Osteocyte (in vitro differentiated cells): ENCODE measurements at regions not wholly inside any gene's neighbourhood (a gene's known extent, or its start where the extent isn't known, plus 50 kb on each side); places are given as distances from the start of the nearest gene placed in this dataset.

ENCODE experiments used
- DNase-seq: peaks from one replicate; pipeline ENCODE4 v3.0.0; 2021; ENCODE audit warnings: mixed read lengths; ENCODE audit not compliant: unreplicated experiment; ENCODE audit errors: extremely low spot score
- H3K27ac Mint-ChIP-seq: one replicate; pipeline ENCODE4 v1.8.0; 2021; ENCODE audit warnings: mild to moderate bottlenecking, mixed read lengths; ENCODE audit not compliant: unreplicated experiment
- H3K27me3 Mint-ChIP-seq: one replicate; pipeline ENCODE4 v1.8.0; 2021; ENCODE audit warnings: mixed read lengths; ENCODE audit not compliant: unreplicated experiment
- H3K36me3 Mint-ChIP-seq: one replicate; pipeline ENCODE4 v1.8.0; 2021; ENCODE audit warnings: mixed read lengths; ENCODE audit not compliant: unreplicated experiment
- H3K4me1 Mint-ChIP-seq: one replicate; pipeline ENCODE4 v1.8.0; 2021; ENCODE audit warnings: mixed read lengths; ENCODE audit not compliant: unreplicated experiment
- H3K4me3 Mint-ChIP-seq: one replicate; pipeline ENCODE4 v1.8.0; 2021; ENCODE audit warnings: mild to moderate bottlenecking, moderate library complexity, mixed read lengths; ENCODE audit not compliant: unreplicated experiment
- H3K9me3 Mint-ChIP-seq: one replicate; pipeline ENCODE4 v1.8.0; 2021; ENCODE audit warnings: mixed read lengths; ENCODE audit not compliant: unreplicated experiment
- TF ChIP-seq, protein P1 (sequence below): fragments of 200-600 bp; sonication (generic); IDR thresholded peaks from 2 replicates; pipeline ENCODE4 v1.5.0; 2021; ENCODE audit warnings: antibody characterized with exemption, mild to moderate bottlenecking, moderate library complexity

DNA sequence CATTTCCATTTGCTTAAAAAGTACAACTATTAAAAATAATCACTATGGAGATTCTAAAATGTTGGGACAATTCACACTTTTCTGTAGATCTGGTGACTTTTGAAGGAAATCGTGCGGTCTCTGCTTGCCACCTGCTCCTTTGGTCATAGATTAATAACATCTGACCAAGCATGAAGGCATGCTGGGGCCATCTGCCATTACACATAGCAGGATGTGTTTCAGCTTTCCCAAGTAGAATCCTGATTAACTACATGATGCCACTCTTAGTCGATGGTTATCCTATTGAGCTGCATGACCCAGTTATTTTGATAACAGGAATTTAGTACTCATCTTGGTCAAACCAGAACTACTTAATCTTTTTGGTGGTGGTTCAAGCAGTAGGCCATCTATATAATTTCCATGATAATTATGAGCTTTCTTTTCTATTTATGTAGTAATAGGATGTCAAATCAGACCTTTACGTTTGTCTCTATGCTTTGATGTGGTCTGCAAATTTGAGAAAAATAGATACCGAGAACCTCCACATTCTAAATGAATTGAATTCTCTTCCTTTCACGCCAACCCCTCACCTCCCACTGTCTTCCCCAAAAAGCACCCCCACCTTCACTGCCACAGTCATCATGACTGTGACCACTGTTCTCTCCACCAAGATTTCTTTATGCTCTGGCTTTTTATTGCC lies 158.1 kb downstream of the DIPK2A start:
- no peaks in the 10 kb centered on the region for H3K4me1 Mint-ChIP-seq
- H3K9me3 Mint-ChIP-seq, result peaks cover 5% of the 10 kb centered on the region
- no peak overlapping the region for H3K27ac Mint-ChIP-seq
- H3K27me3 Mint-ChIP-seq, result no peaks in the 10 kb centered on the region
- H3K36me3 Mint-ChIP-seq, result no peaks in the 10 kb centered on the region
- H3K4me3 Mint-ChIP-seq, result no peak overlapping the region
- TF ChIP-seq, protein P1, sequence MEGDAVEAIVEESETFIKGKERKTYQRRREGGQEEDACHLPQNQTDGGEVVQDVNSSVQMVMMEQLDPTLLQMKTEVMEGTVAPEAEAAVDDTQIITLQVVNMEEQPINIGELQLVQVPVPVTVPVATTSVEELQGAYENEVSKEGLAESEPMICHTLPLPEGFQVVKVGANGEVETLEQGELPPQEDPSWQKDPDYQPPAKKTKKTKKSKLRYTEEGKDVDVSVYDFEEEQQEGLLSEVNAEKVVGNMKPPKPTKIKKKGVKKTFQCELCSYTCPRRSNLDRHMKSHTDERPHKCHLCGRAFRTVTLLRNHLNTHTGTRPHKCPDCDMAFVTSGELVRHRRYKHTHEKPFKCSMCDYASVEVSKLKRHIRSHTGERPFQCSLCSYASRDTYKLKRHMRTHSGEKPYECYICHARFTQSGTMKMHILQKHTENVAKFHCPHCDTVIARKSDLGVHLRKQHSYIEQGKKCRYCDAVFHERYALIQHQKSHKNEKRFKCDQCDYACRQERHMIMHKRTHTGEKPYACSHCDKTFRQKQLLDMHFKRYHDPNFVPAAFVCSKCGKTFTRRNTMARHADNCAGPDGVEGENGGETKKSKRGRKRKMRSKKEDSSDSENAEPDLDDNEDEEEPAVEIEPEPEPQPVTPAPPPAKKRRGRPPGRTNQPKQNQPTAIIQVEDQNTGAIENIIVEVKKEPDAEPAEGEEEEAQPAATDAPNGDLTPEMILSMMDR, result no peak
- DNase-seq, result no peak

DNA sequence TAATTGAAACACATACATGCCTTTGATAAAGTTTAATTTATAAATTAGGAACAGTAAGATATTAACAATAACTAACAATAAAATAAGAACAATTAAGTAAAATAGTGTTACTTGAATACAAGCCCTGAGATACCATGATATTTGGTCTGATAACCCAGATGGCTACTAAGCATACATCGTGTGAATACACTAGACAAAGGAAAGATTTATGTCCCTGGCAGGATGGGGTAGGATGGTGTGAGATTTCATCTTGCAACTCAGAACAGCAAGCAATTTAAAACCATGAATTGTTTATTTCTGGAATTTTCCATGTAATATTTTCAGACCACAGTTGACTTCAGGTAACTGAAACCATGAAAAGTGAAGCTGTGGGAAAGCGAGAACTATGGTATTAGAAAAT lies 169.5 kb downstream of the DIPK2A start:
- no peaks in the 10 kb centered on the region for H3K27me3 Mint-ChIP-seq
- peak overlapping the region; percentile 84 for H3K27ac Mint-ChIP-seq
- no peak overlapping the region for H3K4me3 Mint-ChIP-seq
- H3K36me3 Mint-ChIP-seq, result no peaks in the 10 kb centered on the region
- TF ChIP-seq, protein P1, result no peak
- H3K4me1 Mint-ChIP-seq, result peaks cover 24% of the 10 kb centered on the region
- no peak for DNase-seq
- no peaks in the 10 kb centered on the region for H3K9me3 Mint-ChIP-seq

DNA sequence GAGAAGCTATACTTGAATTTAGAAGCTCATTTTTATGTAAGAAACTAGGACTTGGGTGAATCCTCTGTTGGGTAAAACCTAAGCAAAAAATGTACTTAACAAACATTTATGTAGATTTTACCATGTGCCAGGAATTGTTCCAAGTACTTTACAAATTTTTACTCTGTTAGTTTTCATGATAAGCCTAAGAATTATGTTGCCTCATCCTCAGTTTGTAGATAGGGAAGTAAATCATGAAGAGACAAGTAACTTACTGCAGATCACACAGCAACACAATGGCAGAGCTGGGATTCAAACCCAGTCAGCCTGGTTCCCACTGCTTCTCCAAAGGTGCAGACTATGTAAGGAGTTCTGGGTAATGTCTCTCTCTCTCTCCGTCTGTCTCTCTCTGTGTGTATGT lies 169.9 kb downstream of the DIPK2A start:
- no peak for DNase-seq
- TF ChIP-seq, protein P1, result no peak
- no peak overlapping the region for H3K4me3 Mint-ChIP-seq

DNA sequence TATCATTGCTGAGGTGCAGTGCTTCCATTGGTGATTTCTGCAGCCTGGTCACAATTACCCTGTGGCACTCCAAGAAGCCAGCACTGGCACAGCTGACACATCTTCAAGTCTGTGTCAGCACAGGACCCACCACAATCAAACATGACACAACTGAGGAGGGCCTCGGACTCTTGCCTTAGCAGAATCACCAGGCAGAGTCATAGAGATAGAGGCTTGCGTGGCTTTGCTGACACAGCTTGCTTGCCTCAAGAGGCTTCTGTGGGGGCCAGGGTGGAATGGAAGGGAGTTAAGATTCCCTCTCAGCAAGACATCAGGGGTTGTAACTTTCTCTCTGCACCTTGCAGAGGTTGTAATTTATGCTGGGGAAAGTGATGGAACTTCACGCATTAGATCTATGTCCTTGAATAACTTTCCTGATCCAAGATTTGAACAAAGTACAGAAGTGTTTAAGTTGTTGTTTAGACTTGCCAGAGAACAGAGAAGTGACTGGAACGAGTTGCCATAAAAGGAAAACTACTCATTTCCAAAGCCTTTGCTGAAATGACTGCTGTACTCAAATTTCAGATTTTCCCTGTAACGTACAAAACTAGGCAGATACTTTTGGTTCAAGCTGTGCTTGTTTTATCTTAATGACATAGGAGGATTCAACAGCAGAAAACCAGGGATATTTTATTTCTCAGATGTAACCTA lies 170.7 kb downstream of the DIPK2A start:
- peaks cover 24% of the 10 kb centered on the region for H3K4me1 Mint-ChIP-seq
- H3K4me3 Mint-ChIP-seq, result peak overlapping the region; percentile 51
- peak overlapping the region; percentile 84 for H3K27ac Mint-ChIP-seq
- H3K36me3 Mint-ChIP-seq, result no peaks in the 10 kb centered on the region
- H3K9me3 Mint-ChIP-seq, result no peaks in the 10 kb centered on the region
- no peak for DNase-seq
- TF ChIP-seq, protein P1, result no peak
- no peaks in the 10 kb centered on the region for H3K27me3 Mint-ChIP-seq

More for the DNA sequence above, 169.9 kb downstream of the DIPK2A start:
- Mint-ChIP-seq H3K36me3 (no peaks in the 10 kb centered on the region), H3K9me3 (no peaks in the 10 kb centered on the region), H3K27ac (peak overlapping the region; percentile 84), H3K4me1 (peaks cover 24% of the 10 kb centered on the region), H3K27me3 (no peaks in the 10 kb centered on the region)

DNA sequence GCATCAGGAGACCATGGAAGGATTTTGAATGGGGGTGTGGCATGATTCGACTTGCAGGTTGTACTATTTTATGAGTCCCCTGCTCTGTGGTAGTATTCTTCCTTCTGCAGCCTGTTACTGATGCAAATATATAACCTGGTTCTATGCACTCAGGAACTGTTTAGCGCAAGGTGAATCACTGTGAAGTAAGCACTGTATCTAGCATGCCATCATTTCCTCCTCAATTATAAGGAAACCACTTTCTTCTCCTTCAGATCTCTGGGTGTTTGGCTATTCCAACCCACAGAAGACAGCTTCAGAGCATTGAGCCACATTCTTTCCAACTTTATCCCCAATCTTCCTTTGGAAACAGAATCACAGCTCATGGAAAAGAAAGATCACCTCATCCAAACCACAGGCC lies 176.7 kb downstream of the DIPK2A start:
- H3K27ac Mint-ChIP-seq, result no peak overlapping the region
- no peak overlapping the region for H3K4me3 Mint-ChIP-seq
- H3K36me3 Mint-ChIP-seq, result no peaks in the 10 kb centered on the region
- peaks cover 5% of the 10 kb centered on the region for H3K4me1 Mint-ChIP-seq
- no peaks in the 10 kb centered on the region for H3K9me3 Mint-ChIP-seq
- DNase-seq, result no peak
- no peaks in the 10 kb centered on the region for H3K27me3 Mint-ChIP-seq
- TF ChIP-seq, protein P1, result no peak
